ENCODE measurements at regions not wholly inside any gene's neighbourhood (a gene's known extent, or its start where the extent isn't known, plus 50 kb on each side); places are given as distances from the start of the nearest gene placed in this dataset.

DNA sequence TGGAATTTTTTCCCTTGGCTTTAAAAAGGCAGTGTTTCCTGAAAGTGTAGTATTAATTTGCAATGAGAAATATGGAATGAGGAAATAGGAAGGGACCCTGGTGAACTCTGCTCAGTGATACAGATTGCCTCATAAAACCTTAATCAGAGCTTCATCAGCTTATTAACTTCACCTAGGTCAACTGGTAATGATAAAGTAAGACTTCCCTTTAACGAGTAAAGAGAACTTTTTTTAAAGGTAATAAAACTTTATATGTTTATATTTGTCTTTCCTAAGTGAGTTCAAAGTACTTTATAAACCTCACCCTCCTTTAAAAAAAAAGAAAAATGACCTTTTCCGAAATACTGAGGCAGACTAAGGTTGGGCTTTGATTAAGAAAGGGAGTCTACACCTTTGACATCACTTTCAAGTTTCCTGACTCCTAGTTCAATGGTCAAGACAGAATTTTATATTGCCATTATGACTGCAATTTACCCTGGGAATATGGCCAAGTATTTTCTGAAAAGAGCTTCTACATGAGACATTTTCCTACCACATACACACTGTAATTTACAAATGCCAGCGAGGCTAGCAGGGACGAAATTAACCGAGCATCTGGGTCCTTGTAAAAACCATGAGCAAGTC lies 706.3 kb upstream of the TENM3 start:
- no peaks in the 10 kb centered on the region for H3K36me3 Mint-ChIP-seq (ENCODE audit: low read depth)

DNA sequence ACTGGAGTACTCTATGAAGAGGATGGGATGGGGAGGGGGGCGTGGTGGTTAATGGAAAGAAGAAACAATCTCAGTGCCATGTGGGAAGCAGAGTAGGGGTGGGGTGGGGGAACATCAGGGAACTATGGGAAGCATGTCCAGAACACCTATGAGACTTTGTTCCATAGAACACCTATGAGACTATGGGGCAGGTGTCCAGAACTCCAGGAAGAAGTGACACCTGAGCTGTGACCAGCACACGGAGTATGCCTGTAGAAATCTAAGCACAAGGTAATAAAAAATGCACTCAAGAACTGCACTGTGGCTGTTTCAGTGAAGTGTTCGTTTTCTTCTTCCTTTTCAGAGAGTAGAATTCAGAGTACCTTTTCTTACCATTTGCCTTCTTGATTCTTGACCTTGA lies 704.8 kb upstream of the TENM3 start:
- Mint-ChIP-seq H3K27me3 (no peaks in the 10 kb centered on the region), H3K4me1 (no peaks in the 10 kb centered on the region), H3K9me3 (peaks cover 4% of the 10 kb centered on the region), H3K27ac (no peak overlapping the region), H3K36me3 (ENCODE audit: low read depth) (no peaks in the 10 kb centered on the region), H3K4me3 (no peak overlapping the region)
- no peak for ATAC-seq (replicated peaks)

More for the DNA sequence above, 706.3 kb upstream of the TENM3 start:
- H3K4me1 Mint-ChIP-seq, result no peaks in the 10 kb centered on the region
- H3K4me3 Mint-ChIP-seq, result no peak overlapping the region
- H3K27ac Mint-ChIP-seq, result no peak overlapping the region
- no peak for ATAC-seq (replicated peaks)
- H3K27me3 Mint-ChIP-seq, result no peaks in the 10 kb centered on the region
- H3K9me3 Mint-ChIP-seq, result no peaks in the 10 kb centered on the region

DNA sequence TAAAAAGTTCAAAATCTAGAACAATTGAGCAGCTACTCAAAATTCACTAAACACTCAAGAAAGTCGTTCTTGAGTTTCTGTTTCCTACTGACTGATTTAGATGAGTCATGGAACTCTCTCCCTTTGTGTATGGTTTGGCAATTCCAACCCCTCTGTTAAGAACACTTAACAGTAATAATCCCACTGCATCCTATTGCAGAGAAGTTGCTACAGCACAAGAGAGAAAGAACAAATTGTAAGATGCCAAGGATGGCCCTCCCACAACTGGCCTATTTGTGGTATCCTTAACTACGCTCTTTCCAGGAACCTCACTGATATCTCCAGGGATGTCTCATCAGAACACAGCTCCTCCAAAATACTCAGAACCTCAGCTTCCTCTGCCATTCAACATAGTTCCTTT lies 701.8 kb upstream of the TENM3 start:
- Mint-ChIP-seq H3K27me3 (no peaks in the 10 kb centered on the region), H3K4me3 (no peak overlapping the region), H3K4me1 (no peaks in the 10 kb centered on the region), H3K36me3 (ENCODE audit: low read depth) (no peaks in the 10 kb centered on the region), H3K27ac (no peak overlapping the region), H3K9me3 (peaks cover 4% of the 10 kb centered on the region)
- no peak for ATAC-seq (replicated peaks)

DNA sequence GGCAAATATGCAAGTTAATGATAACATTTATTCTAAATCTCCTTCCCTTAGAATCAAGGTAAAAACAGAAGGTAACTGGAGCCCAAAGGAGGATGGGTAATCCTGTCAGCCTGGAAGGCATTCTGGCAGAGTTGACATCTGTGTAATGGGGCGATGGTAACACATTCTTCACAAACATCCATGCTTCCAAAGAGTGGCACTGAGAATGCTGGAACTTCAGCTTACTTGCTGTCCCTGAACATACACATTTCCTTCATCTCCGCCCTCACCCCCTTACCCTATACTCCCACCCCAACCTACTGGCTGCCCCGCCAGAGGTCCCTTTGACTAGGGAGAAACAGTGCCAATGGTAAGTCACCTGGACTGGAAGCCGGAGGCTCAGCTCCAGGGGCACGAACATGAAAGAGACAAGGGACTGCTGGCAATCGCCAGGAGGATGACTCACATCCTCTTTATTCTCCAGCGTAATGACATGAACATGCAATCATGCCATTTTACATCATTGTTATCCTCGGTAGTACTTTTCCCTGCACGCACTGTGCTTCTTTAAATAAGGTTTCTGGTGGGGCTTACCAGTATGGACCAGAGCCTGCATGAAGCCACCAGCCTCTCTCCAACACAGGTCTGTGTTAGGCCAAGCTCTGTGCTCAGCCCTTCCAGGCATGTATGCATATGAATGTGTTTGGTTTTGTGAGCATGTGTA lies 694.2 kb upstream of the TENM3 start:
- H3K4me3 Mint-ChIP-seq, result no peak overlapping the region
- no peak for ATAC-seq (replicated peaks)
- no peaks in the 10 kb centered on the region for H3K36me3 Mint-ChIP-seq (ENCODE audit: low read depth)
- no peaks in the 10 kb centered on the region for H3K27me3 Mint-ChIP-seq
- no peaks in the 10 kb centered on the region for H3K4me1 Mint-ChIP-seq
- H3K9me3 Mint-ChIP-seq, result peaks cover 12% of the 10 kb centered on the region
- H3K27ac Mint-ChIP-seq, result no peak overlapping the region

DNA sequence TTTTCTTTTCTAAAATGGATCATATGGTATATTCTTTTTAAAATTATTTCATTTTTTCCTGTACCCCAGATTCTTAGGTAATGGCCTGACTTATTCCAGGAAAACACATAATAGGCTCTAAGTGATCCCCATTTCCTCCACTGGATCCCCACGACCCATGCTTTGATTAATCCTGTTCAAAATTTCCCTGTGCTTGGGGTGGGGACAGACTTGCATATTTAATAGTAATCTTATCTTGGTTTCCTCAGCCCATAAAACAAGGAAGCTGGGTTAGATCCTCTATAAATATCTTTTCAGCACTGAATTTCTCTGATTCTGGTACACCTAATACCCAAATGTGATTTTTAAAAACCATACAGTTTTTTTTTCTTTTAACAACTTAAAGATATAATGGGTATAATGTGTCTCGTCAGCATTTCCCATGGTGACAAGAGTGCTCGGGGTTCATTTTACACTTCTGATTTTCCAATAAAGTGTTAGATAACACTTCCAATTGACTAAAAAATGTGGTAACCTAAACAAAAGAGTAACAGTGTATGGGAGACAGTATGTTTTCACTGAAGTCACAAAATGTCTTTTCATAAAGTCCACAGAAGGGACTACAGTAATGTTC lies 693.5 kb upstream of the TENM3 start:
- Mint-ChIP-seq H3K36me3 (ENCODE audit: low read depth) (no peaks in the 10 kb centered on the region), H3K4me3 (no peak overlapping the region), H3K27me3 (no peaks in the 10 kb centered on the region), H3K27ac (no peak overlapping the region), H3K9me3 (peaks cover 12% of the 10 kb centered on the region), H3K4me1 (no peaks in the 10 kb centered on the region)
- no peak for ATAC-seq (replicated peaks)

DNA sequence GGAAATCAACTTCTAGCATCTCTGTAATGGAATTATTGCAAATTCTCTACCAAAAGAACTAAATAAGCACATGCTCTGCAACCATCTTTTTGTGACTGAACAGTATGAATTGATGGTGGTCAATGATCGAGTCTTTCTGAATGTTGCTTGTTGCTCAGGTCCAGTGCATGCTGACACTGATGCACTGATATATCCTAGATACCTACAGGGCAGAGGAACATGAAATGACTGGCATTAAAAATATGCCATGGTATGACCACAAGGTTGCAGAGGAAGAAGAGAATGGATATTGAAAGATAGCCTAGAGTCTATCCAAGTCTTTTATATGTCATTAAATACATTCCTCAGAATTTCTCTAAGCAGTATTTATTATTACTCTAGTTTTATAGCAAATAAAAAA lies 692.8 kb upstream of the TENM3 start:
- Mint-ChIP-seq H3K4me1 (no peaks in the 10 kb centered on the region), H3K27me3 (no peaks in the 10 kb centered on the region), H3K27ac (no peak overlapping the region), H3K4me3 (no peak overlapping the region), H3K9me3 (peaks cover 12% of the 10 kb centered on the region), H3K36me3 (ENCODE audit: low read depth) (no peaks in the 10 kb centered on the region)
- ATAC-seq (replicated peaks), result no peak

DNA sequence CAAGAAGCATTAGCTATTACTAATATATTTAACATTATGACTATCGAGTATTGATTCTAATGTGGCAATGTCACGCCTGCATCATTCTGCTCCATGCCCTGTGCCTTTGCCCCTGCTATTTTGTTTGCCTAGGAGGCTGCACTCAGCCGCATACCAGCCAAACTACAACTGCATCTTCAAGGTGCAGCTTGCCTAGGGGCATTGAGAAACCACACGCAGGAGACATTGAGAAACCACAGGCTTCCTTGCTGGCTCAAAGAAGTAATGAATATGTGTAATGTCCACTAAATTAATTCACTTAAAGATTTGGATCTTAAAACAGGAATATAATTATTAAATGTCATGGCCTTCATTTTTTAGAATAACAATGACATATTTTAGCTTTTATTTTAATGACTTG lies 683.6 kb upstream of the TENM3 start:
- H3K36me3 Mint-ChIP-seq (ENCODE audit: low read depth), result no peaks in the 10 kb centered on the region
- H3K4me3 Mint-ChIP-seq, result no peak overlapping the region
- no peak for ATAC-seq (replicated peaks)

DNA sequence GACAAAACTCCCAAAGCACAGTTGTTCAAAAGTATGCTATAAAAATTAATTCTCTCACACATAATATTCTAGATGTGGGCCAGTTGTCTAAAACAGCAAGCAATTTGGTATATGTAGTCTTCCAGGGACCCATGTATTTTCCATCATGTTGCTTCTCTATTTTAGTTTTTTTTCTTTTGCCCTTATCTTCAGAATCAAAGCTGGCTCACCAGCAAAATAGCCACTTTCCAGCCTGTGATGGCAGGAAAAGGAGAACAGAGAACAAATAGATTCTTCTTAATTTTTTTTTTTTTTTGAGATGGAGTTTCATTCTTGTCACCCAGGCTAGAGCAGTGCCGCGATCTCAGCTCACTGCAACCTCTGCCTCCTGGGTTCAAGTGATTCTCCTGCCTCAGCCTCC lies 680.8 kb upstream of the TENM3 start:
- no peak overlapping the region for H3K4me3 Mint-ChIP-seq
- H3K36me3 Mint-ChIP-seq (ENCODE audit: low read depth), result no peaks in the 10 kb centered on the region
- no peaks in the 10 kb centered on the region for H3K27me3 Mint-ChIP-seq
- H3K27ac Mint-ChIP-seq, result no peak overlapping the region
- no peak for ATAC-seq (replicated peaks)
- peaks cover 4% of the 10 kb centered on the region for H3K9me3 Mint-ChIP-seq
- no peaks in the 10 kb centered on the region for H3K4me1 Mint-ChIP-seq

More for the DNA sequence above, 683.6 kb upstream of the TENM3 start:
- Mint-ChIP-seq H3K27ac (no peak overlapping the region), H3K27me3 (no peaks in the 10 kb centered on the region), H3K9me3 (peaks cover 4% of the 10 kb centered on the region), H3K4me1 (no peaks in the 10 kb centered on the region)

DNA sequence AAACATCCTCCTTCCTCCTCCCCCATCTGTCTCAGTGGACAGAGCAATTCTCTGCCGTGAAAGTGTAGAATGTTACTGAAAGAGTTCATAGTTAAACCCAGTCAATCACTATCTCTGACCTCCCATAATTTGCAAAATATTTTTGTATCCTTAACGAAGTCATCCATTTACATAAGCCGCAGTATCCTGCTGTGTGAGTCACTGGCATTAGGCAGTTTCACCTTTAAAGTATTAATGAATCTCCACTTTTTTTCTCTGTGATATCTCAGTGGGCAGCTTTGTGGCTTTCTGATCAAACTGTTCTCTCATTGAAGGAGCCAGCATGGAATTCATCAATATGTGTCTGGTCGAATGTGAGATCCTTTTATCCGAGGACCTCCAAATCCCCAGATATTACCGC lies 678.6 kb upstream of the TENM3 start:
- Mint-ChIP-seq H3K27me3 (no peaks in the 10 kb centered on the region), H3K36me3 (ENCODE audit: low read depth) (no peaks in the 10 kb centered on the region), H3K4me1 (no peaks in the 10 kb centered on the region), H3K27ac (no peak overlapping the region), H3K4me3 (no peak overlapping the region), H3K9me3 (peaks cover 4% of the 10 kb centered on the region)
- no peak for ATAC-seq (replicated peaks)

DNA sequence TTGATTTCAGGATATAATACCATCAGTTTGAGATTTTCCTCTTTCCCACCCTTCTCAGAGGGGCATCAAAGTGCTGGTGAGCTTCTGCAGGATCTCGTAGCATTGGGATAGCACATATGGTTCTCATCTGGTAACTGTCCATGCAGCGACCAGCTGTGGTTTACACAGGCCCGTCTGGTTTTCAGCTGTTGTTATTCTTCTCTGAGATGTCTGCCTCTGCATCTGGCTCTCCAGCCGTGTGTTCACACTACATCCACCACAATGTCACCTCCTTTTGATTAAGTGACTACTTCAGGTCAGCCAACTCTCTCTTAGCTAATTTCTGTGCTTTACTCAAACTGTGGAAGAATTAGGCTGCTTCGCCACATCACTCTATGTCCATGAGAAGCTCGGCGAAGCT lies 676.7 kb upstream of the TENM3 start:
- no peaks in the 10 kb centered on the region for H3K4me1 Mint-ChIP-seq
- H3K9me3 Mint-ChIP-seq, result no peaks in the 10 kb centered on the region
- H3K27ac Mint-ChIP-seq, result no peak overlapping the region
- H3K27me3 Mint-ChIP-seq, result no peaks in the 10 kb centered on the region
- no peak for ATAC-seq (replicated peaks)
- H3K36me3 Mint-ChIP-seq (ENCODE audit: low read depth), result no peaks in the 10 kb centered on the region
- no peak overlapping the region for H3K4me3 Mint-ChIP-seq

DNA sequence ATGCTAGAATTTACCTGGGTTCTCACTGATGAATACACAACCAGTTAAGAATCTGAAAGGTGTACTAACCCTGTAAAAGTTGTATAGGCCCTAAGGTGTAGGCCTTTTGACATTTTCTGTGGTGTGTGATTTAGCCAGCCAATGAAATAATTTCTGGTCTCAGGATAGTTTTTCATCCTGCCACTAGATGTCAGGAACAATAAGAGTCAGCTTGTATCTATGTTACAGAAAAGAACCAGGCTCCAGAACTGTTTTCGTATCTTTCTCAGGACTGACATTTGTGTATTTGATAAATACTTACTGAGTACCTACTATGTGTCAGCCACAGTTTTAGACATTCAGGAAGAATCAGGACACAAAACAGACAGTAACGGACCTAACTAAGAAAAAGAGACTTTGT lies 673.6 kb upstream of the TENM3 start:
- no peak for ATAC-seq (replicated peaks)

DNA sequence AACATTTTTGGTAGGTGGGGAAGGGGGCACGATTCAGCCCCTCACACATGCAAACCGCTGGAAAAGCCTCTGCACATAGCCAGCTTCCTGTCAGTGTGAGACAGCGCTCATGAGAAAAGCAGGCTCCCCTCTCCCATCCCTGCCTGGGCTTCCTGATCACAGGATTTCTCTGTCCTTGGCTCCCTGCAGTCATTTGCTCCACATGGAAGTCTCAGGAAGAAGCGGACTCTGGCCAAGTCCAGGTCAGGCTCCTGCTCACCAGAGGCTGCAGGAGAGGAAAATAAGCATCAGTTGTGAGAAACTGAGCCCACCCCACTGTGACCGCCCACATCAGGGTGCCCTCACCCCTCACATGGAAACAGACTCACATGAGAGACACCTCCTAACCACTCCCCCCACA lies 664.3 kb upstream of the TENM3 start:
- peaks cover 13% of the 10 kb centered on the region for H3K9me3 Mint-ChIP-seq
- H3K4me3 Mint-ChIP-seq, result no peak overlapping the region
- H3K27me3 Mint-ChIP-seq, result no peaks in the 10 kb centered on the region
- no peak for ATAC-seq (replicated peaks)
- no peak overlapping the region for H3K27ac Mint-ChIP-seq
- H3K36me3 Mint-ChIP-seq (ENCODE audit: low read depth), result no peaks in the 10 kb centered on the region
- no peaks in the 10 kb centered on the region for H3K4me1 Mint-ChIP-seq

More for the DNA sequence above, 673.6 kb upstream of the TENM3 start:
- Mint-ChIP-seq H3K27ac (no peak overlapping the region), H3K36me3 (ENCODE audit: low read depth) (no peaks in the 10 kb centered on the region), H3K4me1 (no peaks in the 10 kb centered on the region), H3K4me3 (no peak overlapping the region), H3K27me3 (no peaks in the 10 kb centered on the region), H3K9me3 (no peaks in the 10 kb centered on the region)

DNA sequence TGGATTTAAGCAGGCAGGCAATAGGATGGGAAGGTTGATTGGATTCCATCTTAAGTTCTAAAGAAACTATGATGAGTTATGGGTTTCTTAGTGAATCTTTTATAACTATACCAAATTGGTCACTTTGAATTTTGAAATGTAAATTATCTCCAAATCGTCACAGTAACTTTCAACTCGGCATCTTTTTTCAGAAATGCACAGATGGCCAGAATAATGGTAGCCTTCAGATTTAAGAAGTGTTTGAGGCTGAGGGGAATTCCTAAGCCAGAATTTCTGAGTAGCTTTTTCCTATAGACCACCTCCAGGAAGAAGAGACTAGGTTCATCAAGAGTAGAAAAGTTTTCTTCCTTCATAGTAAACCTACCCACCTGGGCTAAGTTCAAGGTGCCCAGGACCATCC lies 663.7 kb upstream of the TENM3 start:
- no peaks in the 10 kb centered on the region for H3K27me3 Mint-ChIP-seq
- peaks cover 13% of the 10 kb centered on the region for H3K9me3 Mint-ChIP-seq
- no peak for ATAC-seq (replicated peaks)
- no peaks in the 10 kb centered on the region for H3K36me3 Mint-ChIP-seq (ENCODE audit: low read depth)
- no peak overlapping the region for H3K27ac Mint-ChIP-seq
- no peaks in the 10 kb centered on the region for H3K4me1 Mint-ChIP-seq
- H3K4me3 Mint-ChIP-seq, result no peak overlapping the region

DNA sequence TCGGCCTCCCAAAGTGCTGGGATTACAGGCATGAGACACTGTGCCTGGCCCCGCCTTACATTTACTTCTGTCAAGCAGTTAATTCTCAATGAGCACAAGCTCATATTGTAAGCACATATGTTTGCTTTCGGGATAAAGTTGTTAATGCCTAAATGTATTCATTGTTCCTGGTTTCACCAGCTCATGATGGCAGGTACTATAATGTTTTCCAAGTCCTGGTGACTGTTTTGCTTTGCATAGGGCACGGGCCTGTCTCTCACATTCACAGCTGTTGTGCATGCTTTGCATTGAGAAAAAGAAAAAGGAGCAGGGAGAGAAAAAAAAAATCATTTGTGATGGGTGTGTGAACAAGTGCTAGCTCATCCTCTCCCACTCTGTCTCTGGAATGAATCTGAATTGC lies 661.2 kb upstream of the TENM3 start:
- H3K27ac Mint-ChIP-seq, result no peak overlapping the region
- peaks cover 13% of the 10 kb centered on the region for H3K9me3 Mint-ChIP-seq

DNA sequence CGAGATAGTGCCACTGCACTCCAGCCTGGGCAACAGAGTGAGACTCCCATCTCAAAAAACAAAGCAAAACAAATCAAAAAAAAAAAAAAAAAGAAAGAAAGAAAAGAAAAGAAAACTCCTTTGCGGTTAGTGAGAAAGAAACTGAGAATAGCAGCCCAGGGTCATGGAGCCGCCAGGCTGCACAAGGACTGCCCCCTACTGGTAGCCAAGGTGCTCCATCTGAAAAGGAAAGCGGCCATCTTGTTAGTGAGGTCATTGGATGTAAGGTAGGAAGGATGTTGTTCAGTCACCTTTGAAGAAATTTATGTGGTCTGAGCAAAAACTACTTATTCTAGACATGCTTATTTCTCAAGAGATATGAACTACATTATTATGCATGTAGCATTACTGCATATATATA lies 660.6 kb upstream of the TENM3 start:
- no peak for ATAC-seq (replicated peaks)
- no peaks in the 10 kb centered on the region for H3K36me3 Mint-ChIP-seq (ENCODE audit: low read depth)
- no peaks in the 10 kb centered on the region for H3K27me3 Mint-ChIP-seq
- peaks cover 14% of the 10 kb centered on the region for H3K9me3 Mint-ChIP-seq
- no peak overlapping the region for H3K27ac Mint-ChIP-seq
- H3K4me1 Mint-ChIP-seq, result no peaks in the 10 kb centered on the region
- no peak overlapping the region for H3K4me3 Mint-ChIP-seq

More for the DNA sequence above, 661.2 kb upstream of the TENM3 start:
- Mint-ChIP-seq H3K36me3 (ENCODE audit: low read depth) (no peaks in the 10 kb centered on the region), H3K4me1 (no peaks in the 10 kb centered on the region), H3K27me3 (no peaks in the 10 kb centered on the region), H3K4me3 (no peak overlapping the region)
- ATAC-seq (replicated peaks), result no peak
